ENCODE measurements at regions not wholly inside any gene's neighbourhood (a gene's known extent, or its start where the extent isn't known, plus 50 kb on each side); places are given as distances from the start of the nearest gene placed in this dataset.

GRCh38 chr3:182533394-182533793 lies 259.9 kb upstream of the ATP11B start:
- BruUV-seq (replicated peaks) = no TSS peak
- no peaks in the 10 kb centered on the region for H3K27me3 ChIP-seq (replicated peaks; ENCODE audit: control insufficient read depth, insufficient read depth, low read length)
- Mint-ChIP-seq H3K36me3 (ENCODE audit: insufficient read depth, unreplicated experiment) (no peaks in the 10 kb centered on the region), H3K4me1 (ENCODE audit: low read depth, unreplicated experiment) (no peaks in the 10 kb centered on the region), H3K9me3 (ENCODE audit: unreplicated experiment) (no peaks in the 10 kb centered on the region), H3K27ac (ENCODE audit: unreplicated experiment) (no peak overlapping the region), H3K27me3 (ENCODE audit: insufficient read depth, unreplicated experiment) (peaks cover 4% of the 10 kb centered on the region), H3K4me3 (ENCODE audit: unreplicated experiment) (no peak overlapping the region)
- H3K4me3 ChIP-seq (ENCODE audit: low read depth, low read length) = no peak overlapping the region
- no peaks in the 10 kb centered on the region for H3K4me1 ChIP-seq
- ChIA-PET CTCF (no interaction called here), POLR2A (no interaction called here)
- no peaks in the 10 kb centered on the region for H3K36me3 ChIP-seq (ENCODE audit: control insufficient read depth, insufficient read depth, low read length)
- TF ChIP-seq CTCF (IDR thresholded peaks at IDR 0.05; ENCODE audit: insufficient read depth in 1 of 2, low read depth in 1 of 2, low read length in 1 of 2, severe bottlenecking in 1 of 2, unreplicated experiment in 1 of 2) = no peak
- no peak for DNase-seq
- no peaks in the 10 kb centered on the region for H3K9me3 ChIP-seq
- intact Hi-C loops (cut with micrococcal nuclease; ENCODE audit: unreplicated experiment) = no loop called here

DNA sequence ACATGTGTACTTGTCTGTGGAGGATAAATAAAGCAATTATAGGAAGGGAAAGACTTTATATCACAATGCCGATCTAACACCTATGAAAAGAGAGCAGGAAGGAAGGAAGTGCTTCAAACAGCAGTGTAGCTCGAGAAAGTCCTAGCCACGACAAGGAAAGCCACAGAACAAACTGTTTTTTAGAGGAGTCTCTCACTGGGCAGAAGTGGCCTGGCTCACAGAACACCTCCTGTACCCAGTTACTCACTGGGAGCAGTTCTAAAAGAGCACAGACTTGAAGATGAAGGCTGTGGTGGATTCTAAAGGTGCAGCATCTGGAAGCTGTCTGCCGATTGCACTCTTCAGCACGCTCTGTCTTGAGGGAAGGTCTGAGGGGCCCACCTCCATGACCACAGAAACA lies 248.8 kb upstream of the ATP11B start:
- ChIA-PET CTCF (no interaction called here), POLR2A (no interaction called here)
- H3K9me3 Mint-ChIP-seq (ENCODE audit: unreplicated experiment) = no peaks in the 10 kb centered on the region
- no peak for TF ChIP-seq CTCF (IDR thresholded peaks at IDR 0.05; ENCODE audit: insufficient read depth in 1 of 2, low read depth in 1 of 2, low read length in 1 of 2, severe bottlenecking in 1 of 2, unreplicated experiment in 1 of 2)
- H3K27me3 Mint-ChIP-seq (ENCODE audit: insufficient read depth, unreplicated experiment) = peaks cover 16% of the 10 kb centered on the region
- no peak overlapping the region for H3K4me3 ChIP-seq (ENCODE audit: low read depth, low read length)
- no peak for DNase-seq
- BruUV-seq (replicated peaks) = no TSS peak
- H3K27me3 ChIP-seq (replicated peaks; ENCODE audit: control insufficient read depth, insufficient read depth, low read length) = no peaks in the 10 kb centered on the region
- intact Hi-C loops (cut with micrococcal nuclease; ENCODE audit: unreplicated experiment) = no loop called here
- no peaks in the 10 kb centered on the region for H3K4me1 ChIP-seq
- no peaks in the 10 kb centered on the region for H3K36me3 Mint-ChIP-seq (ENCODE audit: insufficient read depth, unreplicated experiment)
- H3K27ac Mint-ChIP-seq (ENCODE audit: unreplicated experiment) = no peak overlapping the region
- H3K4me3 Mint-ChIP-seq (ENCODE audit: unreplicated experiment) = no peak overlapping the region
- H3K4me1 Mint-ChIP-seq (ENCODE audit: low read depth, unreplicated experiment) = no peaks in the 10 kb centered on the region
- no peaks in the 10 kb centered on the region for H3K36me3 ChIP-seq (ENCODE audit: control insufficient read depth, insufficient read depth, low read length)
- no peaks in the 10 kb centered on the region for H3K9me3 ChIP-seq

DNA sequence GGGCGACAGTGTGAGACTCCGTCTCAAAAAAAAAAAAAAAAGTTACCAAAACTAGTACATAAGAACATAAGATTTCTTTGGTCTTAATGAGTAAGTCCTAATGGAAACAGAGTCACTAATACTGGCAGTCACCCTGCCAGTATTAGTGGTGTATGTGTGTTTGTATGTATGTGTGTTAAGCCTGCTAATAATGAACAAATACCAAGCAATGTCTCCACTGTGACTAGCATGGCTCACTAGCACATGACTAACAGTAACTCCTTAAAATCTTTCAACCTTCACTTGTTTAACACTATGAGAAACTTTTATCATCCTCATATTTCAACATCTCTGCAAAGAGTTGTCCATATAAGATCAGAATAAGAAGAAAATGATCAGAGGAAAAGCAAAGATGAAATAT lies 231.0 kb upstream of the ATP11B start:
- H3K4me3 Mint-ChIP-seq (ENCODE audit: unreplicated experiment) = no peak overlapping the region
- H3K4me1 ChIP-seq = no peaks in the 10 kb centered on the region
- no peaks in the 10 kb centered on the region for H3K36me3 ChIP-seq (ENCODE audit: control insufficient read depth, insufficient read depth, low read length)
- no peak for DNase-seq
- no TSS peak for BruUV-seq (replicated peaks)
- H3K36me3 Mint-ChIP-seq (ENCODE audit: insufficient read depth, unreplicated experiment) = no peaks in the 10 kb centered on the region
- H3K27me3 Mint-ChIP-seq (ENCODE audit: insufficient read depth, unreplicated experiment) = peaks cover 6% of the 10 kb centered on the region
- no peaks in the 10 kb centered on the region for H3K27me3 ChIP-seq (replicated peaks; ENCODE audit: control insufficient read depth, insufficient read depth, low read length)
- ChIA-PET CTCF (no interaction called here), POLR2A (no interaction called here)
- peaks cover 10% of the 10 kb centered on the region for H3K9me3 Mint-ChIP-seq (ENCODE audit: unreplicated experiment)
- intact Hi-C loops (cut with micrococcal nuclease; ENCODE audit: unreplicated experiment) = no loop called here
- TF ChIP-seq CTCF (IDR thresholded peaks at IDR 0.05; ENCODE audit: insufficient read depth in 1 of 2, low read depth in 1 of 2, low read length in 1 of 2, severe bottlenecking in 1 of 2, unreplicated experiment in 1 of 2) = no peak
- no peaks in the 10 kb centered on the region for H3K4me1 Mint-ChIP-seq (ENCODE audit: low read depth, unreplicated experiment)
- H3K27ac Mint-ChIP-seq (ENCODE audit: unreplicated experiment) = no peak overlapping the region
- no peak overlapping the region for H3K4me3 ChIP-seq (ENCODE audit: low read depth, low read length)
- no peaks in the 10 kb centered on the region for H3K9me3 ChIP-seq
